SK-N-SH (cell line): ENCODE measurements at regions not wholly inside any gene's neighbourhood (a gene's known extent, or its start where the extent isn't known, plus 50 kb on each side); places are given as distances from the start of the nearest gene placed in this dataset.

Experiments used
- CTCF ChIA-PET: fragments of 300-600, 350-600 bp; formaldehyde crosslinking; extraction: SDS; loops from one replicate; lab custom pipeline; 2021; lab: Yijun Ruan, JAX
- POLR2A ChIA-PET: fragments of 350-600 bp; sonication (Branson Sonifier 250); formaldehyde crosslinking; extraction: SDS; loops from one replicate; lab custom pipeline; 2020; ENCODE audit warnings: antibody characterized with exemption, inconsistent platforms; lab: Yijun Ruan, JAX
- DNase-seq: peaks from one replicate; pipeline ENCODE4 v3.0.0; 2012
- H2AFZ ChIP-seq: fragments of 200-600 bp; sonication (generic); 2 replicates; pipeline ENCODE4 v1.8.1; 2016; ENCODE audit warnings: antibody characterized with exemption, mild to moderate bottlenecking, low read depth
- H3F3A ChIP-seq: fragments of 200-600 bp; sonication (generic); replicated peaks from 2 replicates; pipeline ENCODE3; 2016; ENCODE audit warnings: antibody characterized with exemption, mild to moderate bottlenecking; ENCODE audit not compliant: insufficient read depth
- H3K27ac ChIP-seq, 2 experiments: fragments of 200-500 bp in 1 of 2; fragments of 200-600 bp in 1 of 2; sonication (Bioruptor generic) in 1 of 2; sonication (generic), shearing (Covaris generic) in 1 of 2; 2 replicates each; pipeline versions ENCODE4 v1.5.1 to v1.6.1; 2014 to 2016; ENCODE audit warnings: low read depth in 2 of 2, inconsistent platforms in 1 of 2, low read length in 1 of 2, mild to moderate bottlenecking in 1 of 2, mixed read lengths in 1 of 2
- H3K27me3 ChIP-seq: fragments of 200-600 bp; sonication (generic), shearing (Covaris generic); 2 replicates; pipeline ENCODE4 v1.6.1; 2016; ENCODE audit warnings: mixed run types; ENCODE audit not compliant: insufficient read depth
- H3K36me3 ChIP-seq, 2 experiments: fragments of 200-500 bp in 1 of 2; fragments of 200-600 bp in 1 of 2; sonication (Bioruptor generic) in 1 of 2; sonication (generic) in 1 of 2; replicated peaks in 1 of 2; 2 replicates each; pipeline versions ENCODE3 to v1.5.1; 2014 to 2016; ENCODE audit warnings: low read length in 1 of 2, mild to moderate bottlenecking in 1 of 2; ENCODE audit not compliant: insufficient read depth in 2 of 2, control insufficient read depth in 1 of 2
- H3K4me1 ChIP-seq, 2 experiments: fragments of 200-500 bp in 1 of 2; fragments of 200-600 bp in 1 of 2; sonication (Bioruptor generic) in 1 of 2; sonication (generic), shearing (Covaris generic) in 1 of 2; 2 replicates each; pipeline versions ENCODE4 v1.5.1 to v1.6.1; 2014 to 2016; ENCODE audit warnings: low read depth in 1 of 2, low read length in 1 of 2, mixed run types in 1 of 2; ENCODE audit not compliant: insufficient read depth in 2 of 2, control insufficient read depth in 1 of 2
- H3K4me2 ChIP-seq: fragments of 200-600 bp; sonication (generic), shearing (Covaris generic); 2 replicates; pipeline ENCODE4 v1.6.1; 2017; ENCODE audit warnings: mixed run types
- H3K4me3 ChIP-seq, 2 experiments: fragments of 200-500 bp in 1 of 2; fragments of 200-600 bp in 1 of 2; sonication (Bioruptor generic) in 1 of 2; sonication (generic), shearing (Covaris generic) in 1 of 2; 2 replicates each; pipeline versions ENCODE4 v1.5.1 to v1.8.1; 2014 to 2016; ENCODE audit warnings: low read depth in 2 of 2, inconsistent platforms in 1 of 2, low read length in 1 of 2, mild to moderate bottlenecking in 1 of 2, mixed read lengths in 1 of 2, moderate library complexity in 1 of 2
- H3K79me2 ChIP-seq: fragments of 200-600 bp; sonication (generic); 2 replicates; pipeline ENCODE4 v1.8.1; 2017; ENCODE audit warnings: mild to moderate bottlenecking; ENCODE audit not compliant: insufficient read depth
- H3K9ac ChIP-seq: fragments of 200-600 bp; sonication (generic); 2 replicates; pipeline ENCODE4 v1.6.1; 2017; ENCODE audit warnings: mixed run types
- H3K9me2 ChIP-seq: fragments of 200-600 bp; sonication (generic); 2 replicates; pipeline ENCODE4 v1.6.1; 2017; ENCODE audit warnings: mixed run types
- H3K9me3 ChIP-seq: fragments of 200-600 bp; sonication (generic); 2 replicates; pipeline ENCODE4 v1.6.1; 2017; ENCODE audit warnings: mixed run types, mild to moderate bottlenecking, moderate library complexity
- H4K20me1 ChIP-seq: fragments of 200-600 bp; sonication (generic); 2 replicates; pipeline ENCODE4 v1.6.1; 2017; ENCODE audit warnings: mild to moderate bottlenecking, mixed run types; ENCODE audit not compliant: insufficient read depth
- ELF1 ChIP-seq: IDR thresholded peaks from 2 replicates; pipeline ENCODE4 v1.4.0; 2012
- EP300 ChIP-seq, 2 experiments: IDR thresholded peaks; 2 replicates each; pipeline versions ENCODE4 v1.4.0 to v1.6.1; 2012; ENCODE audit warnings: borderline replicate concordance in 1 of 2, low read depth in 1 of 2, low read length in 1 of 2
- GATA2 ChIP-seq: sonication (generic); formaldehyde crosslinking; IDR thresholded peaks from 2 replicates; pipeline ENCODE4 v1.5.0; 2020; ENCODE audit warnings: mild to moderate bottlenecking, missing genetic modification reagents
- NFIC ChIP-seq: IDR thresholded peaks from 2 replicates; pipeline ENCODE4 v1.4.0; 2012; ENCODE audit warnings: borderline replicate concordance
- POLR2AphosphoS5 ChIP-seq: IDR thresholded peaks from 2 replicates; pipeline ENCODE4 v1.6.1; 2012; ENCODE audit warnings: low read depth, low read length
- REST ChIP-seq: IDR thresholded peaks from 2 replicates; pipeline ENCODE4 v1.6.1; 2012; ENCODE audit warnings: mild to moderate bottlenecking, low read depth, low read length, moderate library complexity
- RFX5 ChIP-seq: IDR thresholded peaks from 2 replicates; pipeline ENCODE4 v1.6.1; 2012; ENCODE audit warnings: mild to moderate bottlenecking, improper control_type of control experiment, low read length
- RXRA ChIP-seq: IDR thresholded peaks from 2 replicates; pipeline ENCODE4 v1.4.0; 2012; ENCODE audit warnings: low read depth, mild to moderate bottlenecking, borderline replicate concordance
- SMC3 ChIP-seq: IDR thresholded peaks from 2 replicates; pipeline ENCODE4 v1.6.1; 2012; ENCODE audit warnings: low read depth, low read length, improper control_type of control experiment
- USF1 ChIP-seq: IDR thresholded peaks from 2 replicates; pipeline ENCODE4 v1.4.0; 2012; ENCODE audit warnings: low read depth, borderline replicate concordance
- ZBTB33 ChIP-seq: IDR thresholded peaks from 2 replicates; pipeline ENCODE4 v1.4.0; 2012; ENCODE audit warnings: low read depth, borderline replicate concordance
- WGBS: methylation state at CpG from one replicate; pipeline ENCODE4 v1.1.6; 2017; ENCODE audit warnings: low lambda C conversion rate; 5-methylcytosine and 5-hydroxymethylcytosine counted together
- TF ChIP-seq, protein P1 (sequence below): IDR thresholded peaks from 2 replicates; pipeline ENCODE4; 2012
- TF ChIP-seq, protein P2 (sequence below): fragments of 150-350 bp; IDR thresholded peaks from 2 replicates; pipeline ENCODE4 v1.6.1; 2017; ENCODE audit warnings: antibody characterized with exemption, low read length, low read depth, borderline replicate concordance

DNA sequence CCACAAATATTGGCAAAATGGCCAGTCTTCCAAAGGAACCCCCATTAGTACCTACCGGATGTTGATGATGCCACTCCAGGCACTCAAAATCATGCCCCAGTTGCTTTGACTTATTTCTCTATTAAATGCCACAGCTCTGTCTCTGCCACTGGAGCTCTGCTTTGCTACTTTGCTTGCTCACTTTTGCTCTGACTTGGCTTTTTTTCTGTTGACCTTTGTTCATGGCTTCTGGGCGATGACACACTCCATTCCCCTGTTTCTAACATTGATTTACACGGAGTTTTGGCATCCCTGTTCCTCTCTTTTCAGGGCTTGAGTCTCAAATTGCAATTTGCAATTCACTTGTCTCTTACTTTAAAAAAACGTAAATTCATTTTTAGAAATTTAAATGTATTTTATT is 217.1 kb upstream of the SPRY2 start (continued):
- TF ChIP-seq REST (no peak), RXRA (no peak)

- POLR2A ChIA-PET, result no interaction called here
Measured at GRCh38 chr13:80555796-80556678, 215.1 kb upstream of the SPRY2 start.

More at GRCh38 chr13:80555796-80556678, 215.1 kb upstream of the SPRY2 start:
- DNase-seq, result no peak
- H3K27ac ChIP-seq, result no peak overlapping the region
- 66% methylated on average over 5 of the region's 5 CpGs for WGBS
- H2AFZ ChIP-seq, result peak overlapping the region; percentile 26; the same call in 1 of the 2 replicates
- H4K20me1 ChIP-seq, result no peaks in the 10 kb centered on the region
- H3F3A ChIP-seq, result peaks cover 2% of the 10 kb centered on the region
- H3K4me1 ChIP-seq, result peaks cover 7 to 11% of the 10 kb centered on the region in 2 experiments; a peak in 2 of 4 replicates
- CTCF ChIA-PET, result no interaction called here
- no peaks in the 10 kb centered on the region for H3K36me3 ChIP-seq
- H3K79me2 ChIP-seq, result no peaks in the 10 kb centered on the region
- no peak overlapping the region for H3K9ac ChIP-seq
- H3K4me2 ChIP-seq, result no peak overlapping the region
- H3K9me2 ChIP-seq, result no peaks in the 10 kb centered on the region
- no peaks in the 10 kb centered on the region for H3K27me3 ChIP-seq
- H3K4me3 ChIP-seq, result no peak overlapping the region
- no peaks in the 10 kb centered on the region for H3K9me3 ChIP-seq
- no peak for TF ChIP-seq NFIC
- TF ChIP-seq ZBTB33, result no peak
- TF ChIP-seq USF1, result no peak
- TF ChIP-seq, protein P1, sequence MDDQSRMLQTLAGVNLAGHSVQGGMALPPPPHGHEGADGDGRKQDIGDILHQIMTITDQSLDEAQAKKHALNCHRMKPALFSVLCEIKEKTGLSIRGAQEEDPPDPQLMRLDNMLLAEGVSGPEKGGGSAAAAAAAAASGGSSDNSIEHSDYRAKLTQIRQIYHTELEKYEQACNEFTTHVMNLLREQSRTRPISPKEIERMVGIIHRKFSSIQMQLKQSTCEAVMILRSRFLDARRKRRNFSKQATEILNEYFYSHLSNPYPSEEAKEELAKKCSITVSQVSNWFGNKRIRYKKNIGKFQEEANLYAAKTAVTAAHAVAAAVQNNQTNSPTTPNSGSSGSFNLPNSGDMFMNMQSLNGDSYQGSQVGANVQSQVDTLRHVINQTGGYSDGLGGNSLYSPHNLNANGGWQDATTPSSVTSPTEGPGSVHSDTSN, result no peak
- no peak for TF ChIP-seq GATA2 (CRISPR knock-in tag)
- no peak for TF ChIP-seq REST
- no peak for TF ChIP-seq ELF1
- TF ChIP-seq, protein P2, sequence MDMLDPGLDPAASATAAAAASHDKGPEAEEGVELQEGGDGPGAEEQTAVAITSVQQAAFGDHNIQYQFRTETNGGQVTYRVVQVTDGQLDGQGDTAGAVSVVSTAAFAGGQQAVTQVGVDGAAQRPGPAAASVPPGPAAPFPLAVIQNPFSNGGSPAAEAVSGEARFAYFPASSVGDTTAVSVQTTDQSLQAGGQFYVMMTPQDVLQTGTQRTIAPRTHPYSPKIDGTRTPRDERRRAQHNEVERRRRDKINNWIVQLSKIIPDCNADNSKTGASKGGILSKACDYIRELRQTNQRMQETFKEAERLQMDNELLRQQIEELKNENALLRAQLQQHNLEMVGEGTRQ, result no peak
- no peak for TF ChIP-seq SMC3
- TF ChIP-seq RFX5, result no peak
- TF ChIP-seq EP300 (IDR thresholded peaks at IDR 0.05; ENCODE audit: borderline replicate concordance in 1 of 2, low read depth in 1 of 2, low read length in 1 of 2), result no peak
- TF ChIP-seq POLR2AphosphoS5, result no peak
